H1 (cell line): ENCODE measurements at regions not wholly inside any gene's neighbourhood (a gene's known extent, or its start where the extent isn't known, plus 50 kb on each side); places are given as distances from the start of the nearest gene placed in this dataset.

ENCODE experiments used
- BRCA1 ChIP-seq: IDR thresholded peaks from 2 replicates; pipeline ENCODE4 v1.6.1; 2012; ENCODE audit warnings: low read depth, low read length, improper control_type of control experiment
- CHD1 ChIP-seq: IDR thresholded peaks from 2 replicates; pipeline ENCODE4 v1.6.1; 2012; ENCODE audit warnings: low read depth, low read length, improper control_type of control experiment
- GABPA ChIP-seq: IDR thresholded peaks from 2 replicates; pipeline ENCODE4 v1.6.1; 2011; ENCODE audit warnings: mild to moderate bottlenecking, low read length, moderate library complexity, borderline replicate concordance; ENCODE audit not compliant: insufficient read depth
- HDAC6 ChIP-seq: IDR thresholded peaks from one replicate; pipeline ENCODE4 v1.7.1; 2012; ENCODE audit warnings: low read depth, mild to moderate bottlenecking, inconsistent platforms, low read length, moderate library complexity
- KDM1A ChIP-seq: fragments of 200-600, 300-600 bp; sonication (generic); IDR thresholded peaks from 2 replicates; pipeline ENCODE4 v1.7.1; 2016; ENCODE audit warnings: mild to moderate bottlenecking, low read length, borderline replicate concordance
- MAFK ChIP-seq: IDR thresholded peaks from 2 replicates; pipeline ENCODE4 v1.6.1; 2012; ENCODE audit warnings: low read depth, mild to moderate bottlenecking, improper control_type of control experiment, low read length
- RXRA ChIP-seq: IDR thresholded peaks from 2 replicates; pipeline ENCODE4 v1.6.1; 2011; ENCODE audit warnings: low read depth, mild to moderate bottlenecking, low read length, moderate library complexity; ENCODE audit not compliant: insufficient read depth
- SIN3A ChIP-seq, 2 experiments: IDR thresholded peaks in 1 of 2; conservative IDR thresholded peaks in 1 of 2; 2 replicates each; pipeline ENCODE4 v1.6.1; 2011 to 2012; ENCODE audit warnings: low read length in 2 of 2, improper control_type of control experiment in 1 of 2, low read depth in 1 of 2, mild to moderate bottlenecking in 1 of 2
- SIRT6 ChIP-seq: IDR thresholded peaks from one replicate; pipeline ENCODE4 v1.7.1; 2012; ENCODE audit warnings: low read length, inconsistent platforms
- SIX5 ChIP-seq: IDR thresholded peaks from 2 replicates; pipeline ENCODE4 v1.6.1; 2011; ENCODE audit warnings: mild to moderate bottlenecking, low read depth, low read length
- SP1 ChIP-seq: IDR thresholded peaks from 2 replicates; pipeline ENCODE4 v1.6.1; 2011; ENCODE audit warnings: low read depth, low read length
- SP2 ChIP-seq: IDR thresholded peaks from 2 replicates; pipeline ENCODE4 v1.6.1; 2012; ENCODE audit warnings: mild to moderate bottlenecking, low read length, inconsistent platforms
- SP4 ChIP-seq: IDR thresholded peaks from 2 replicates; pipeline ENCODE4 v1.6.1; 2012; ENCODE audit warnings: low read length, inconsistent platforms
- TBP ChIP-seq: IDR thresholded peaks from 2 replicates; pipeline ENCODE4 v1.6.1; 2011; ENCODE audit warnings: low read depth, low read length, improper control_type of control experiment
- TEAD4 ChIP-seq: IDR thresholded peaks from 2 replicates; pipeline ENCODE4 v1.6.1; 2012; ENCODE audit warnings: low read depth, low read length, inconsistent platforms, mixed read lengths
- ZNF274 ChIP-seq: IDR thresholded peaks from 2 replicates; pipeline ENCODE4 v1.7.0; 2012; ENCODE audit warnings: low read length, borderline replicate concordance; ENCODE audit errors: extremely low read depth

- TF ChIP-seq SP1: no peak
- TF ChIP-seq BRCA1: no peak
- TF ChIP-seq MAFK: no peak
- no peak for TF ChIP-seq RXRA
- no peak for TF ChIP-seq KDM1A
- TF ChIP-seq TBP: no peak
- TF ChIP-seq SP4: no peak
- TF ChIP-seq CHD1: no peak
- no peak for TF ChIP-seq SIX5
- TF ChIP-seq TEAD4: no peak
- TF ChIP-seq SIN3A (conservative IDR thresholded peaks at IDR 0.05 in 1 of 2, IDR thresholded peaks at IDR 0.05 in 1 of 2; ENCODE audit: low read depth in 1 of 2, low read length in 2 of 2): no peak
- TF ChIP-seq ZNF274: no peak
- no peak for TF ChIP-seq GABPA
- no peak for TF ChIP-seq SP2
- TF ChIP-seq SIRT6: no peak
- no peak for TF ChIP-seq HDAC6
These were observed 161.3 kb upstream of the ATP11B start (continued) for GRCh38 chr3:182632077-182632393.
